Fibroblast of lung (primary cell): ENCODE measurements at regions not wholly inside any gene's neighbourhood (a gene's known extent, or its start where the extent isn't known, plus 50 kb on each side); places are given as distances from the start of the nearest gene placed in this dataset.

Experiments used
- DNase-seq, 2 donors: peaks; one replicate each; pipeline versions ENCODE4 v3.0.0 to v3.0.0-alpha.2; 2010; ENCODE audit warnings: low read depth in 2 of 2
- H2AFZ ChIP-seq: 2 replicates; pipeline ENCODE4 v1.5.1; 2012; ENCODE audit warnings: low read length, control low read depth, inconsistent platforms
- H3K27ac ChIP-seq: 2 replicates; pipeline ENCODE4 v1.5.1; 2011; ENCODE audit warnings: low read length, control low read depth; ENCODE audit not compliant: insufficient read depth
- H3K27me3 ChIP-seq: 2 replicates; pipeline ENCODE4 v1.5.1; 2011; ENCODE audit warnings: mild to moderate bottlenecking, low read length; ENCODE audit not compliant: control insufficient read depth, insufficient read depth
- H3K36me3 ChIP-seq: 2 replicates; pipeline ENCODE4 v1.5.1; 2011; ENCODE audit warnings: low read length; ENCODE audit not compliant: control insufficient read depth, insufficient read depth
- H3K4me1 ChIP-seq: 2 replicates; pipeline ENCODE4 v1.5.1; 2011; ENCODE audit warnings: low read length; ENCODE audit not compliant: control insufficient read depth, insufficient read depth; ENCODE audit errors: extremely low read depth
- H3K4me2 ChIP-seq: 2 replicates; pipeline ENCODE4 v1.5.1; 2011; ENCODE audit warnings: low read length, control low read depth; ENCODE audit not compliant: insufficient read depth; ENCODE audit errors: extremely low read depth
- H3K4me3 ChIP-seq, 4 experiments: fragments of 200-600 bp in 1 of 4; sonication (generic) in 1 of 4; replicated peaks in 1 of 4; 2 replicates each; pipeline ENCODE4 v1.5.1; 2011 to 2016; ENCODE audit warnings: low read length in 4 of 4, low read depth in 3 of 4, mild to moderate bottlenecking in 3 of 4, control low read depth in 2 of 4, inconsistent platforms in 1 of 4, mixed read lengths in 1 of 4; ENCODE audit not compliant: insufficient read depth in 1 of 4; ENCODE audit errors: control extremely low read depth in 1 of 4
- H3K79me2 ChIP-seq: 2 replicates; pipeline ENCODE4 v1.5.1; 2012; ENCODE audit warnings: mild to moderate bottlenecking, low read length, inconsistent platforms; ENCODE audit not compliant: control insufficient read depth, insufficient read depth
- H3K9ac ChIP-seq: 2 replicates; pipeline ENCODE4 v1.5.1; 2011; ENCODE audit warnings: mild to moderate bottlenecking, low read length, control low read depth; ENCODE audit not compliant: insufficient read depth
- H3K9me3 ChIP-seq: 2 replicates; pipeline ENCODE4 v1.5.1; 2012; ENCODE audit warnings: low read depth, low read length; ENCODE audit not compliant: control insufficient read depth, insufficient read depth
- H4K20me1 ChIP-seq: 2 replicates; pipeline ENCODE4 v1.5.1; 2011; ENCODE audit warnings: low read length; ENCODE audit not compliant: control insufficient read depth, insufficient read depth; ENCODE audit errors: extremely low read depth
- EZH2 ChIP-seq: IDR thresholded peaks from 2 replicates; pipeline ENCODE4 v1.5.1; 2012; ENCODE audit warnings: low read length, control low read depth, mild to moderate bottlenecking; ENCODE audit errors: missing control alignments
- TF ChIP-seq, protein P1 (sequence below), 2 donors: IDR thresholded peaks in 1 of 2; conservative IDR thresholded peaks in 1 of 2; 1 replicate in 1 of 2; 2 replicates in 1 of 2; pipeline ENCODE4 v1.5.1; 2011 to 2012; ENCODE audit warnings: low read length in 2 of 2, control low read depth in 1 of 2, inconsistent platforms in 1 of 2, low read depth in 1 of 2, mild to moderate bottlenecking in 1 of 2

DNA sequence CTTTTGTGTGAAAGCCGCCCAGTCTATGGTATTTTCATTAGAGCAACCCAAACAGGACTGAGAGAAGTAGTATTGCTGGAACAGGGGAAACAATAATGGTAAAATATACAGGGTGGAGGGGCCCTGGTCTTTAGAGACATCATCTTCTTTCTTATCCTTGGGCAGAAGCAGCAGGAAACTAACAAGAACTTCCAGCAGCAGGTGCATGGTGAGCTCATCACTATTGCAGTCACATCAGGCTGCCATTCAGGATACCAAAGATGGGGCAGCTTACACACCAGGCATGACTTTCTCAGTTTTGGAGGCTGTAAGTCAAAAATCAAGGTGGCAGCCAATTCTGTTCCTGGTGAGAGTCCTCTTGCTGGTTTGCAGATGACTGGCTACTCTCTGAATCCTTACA, 478.3 kb upstream of the RUNX1 start:
- no peak overlapping the region for H3K4me2 ChIP-seq
- no peak for DNase-seq
- H3K4me1 ChIP-seq, result peaks cover 6% of the 10 kb centered on the region
- no peak overlapping the region for H3K9ac ChIP-seq
- no peak overlapping the region for H3K4me3 ChIP-seq
- TF ChIP-seq, protein P1, sequence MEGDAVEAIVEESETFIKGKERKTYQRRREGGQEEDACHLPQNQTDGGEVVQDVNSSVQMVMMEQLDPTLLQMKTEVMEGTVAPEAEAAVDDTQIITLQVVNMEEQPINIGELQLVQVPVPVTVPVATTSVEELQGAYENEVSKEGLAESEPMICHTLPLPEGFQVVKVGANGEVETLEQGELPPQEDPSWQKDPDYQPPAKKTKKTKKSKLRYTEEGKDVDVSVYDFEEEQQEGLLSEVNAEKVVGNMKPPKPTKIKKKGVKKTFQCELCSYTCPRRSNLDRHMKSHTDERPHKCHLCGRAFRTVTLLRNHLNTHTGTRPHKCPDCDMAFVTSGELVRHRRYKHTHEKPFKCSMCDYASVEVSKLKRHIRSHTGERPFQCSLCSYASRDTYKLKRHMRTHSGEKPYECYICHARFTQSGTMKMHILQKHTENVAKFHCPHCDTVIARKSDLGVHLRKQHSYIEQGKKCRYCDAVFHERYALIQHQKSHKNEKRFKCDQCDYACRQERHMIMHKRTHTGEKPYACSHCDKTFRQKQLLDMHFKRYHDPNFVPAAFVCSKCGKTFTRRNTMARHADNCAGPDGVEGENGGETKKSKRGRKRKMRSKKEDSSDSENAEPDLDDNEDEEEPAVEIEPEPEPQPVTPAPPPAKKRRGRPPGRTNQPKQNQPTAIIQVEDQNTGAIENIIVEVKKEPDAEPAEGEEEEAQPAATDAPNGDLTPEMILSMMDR (conservative IDR thresholded peaks at IDR 0.05 in 1 of 2, IDR thresholded peaks at IDR 0.05 in 1 of 2; ENCODE audit: low read depth in 1 of 2, low read length in 2 of 2), result no peak
- TF ChIP-seq EZH2, result no peak
- H4K20me1 ChIP-seq, result no peaks in the 10 kb centered on the region
- H3K27me3 ChIP-seq, result no peaks in the 10 kb centered on the region
- no peak overlapping the region for H3K27ac ChIP-seq
- H3K9me3 ChIP-seq, result no peaks in the 10 kb centered on the region
- H3K36me3 ChIP-seq, result no peaks in the 10 kb centered on the region
- H2AFZ ChIP-seq, result no peak overlapping the region
- H3K79me2 ChIP-seq, result no peaks in the 10 kb centered on the region

DNA sequence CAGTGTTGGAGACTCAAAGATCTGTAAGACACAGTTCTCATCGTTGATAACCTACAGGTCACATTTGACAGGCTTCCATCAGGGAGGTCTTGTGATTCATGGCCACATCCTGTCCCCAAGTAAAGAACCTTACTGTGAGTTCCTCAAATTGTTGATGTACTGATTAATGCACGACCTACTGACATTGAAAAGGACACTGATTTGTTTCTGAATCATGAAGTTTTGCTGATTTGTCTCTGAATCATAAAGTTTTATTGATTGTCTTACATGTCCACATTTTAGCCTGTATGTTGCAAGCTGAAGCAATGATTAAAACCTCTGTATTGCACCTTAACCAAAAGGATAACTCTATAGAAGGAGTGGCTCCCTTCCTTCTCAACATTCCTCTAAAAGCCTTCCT, 476.3 kb upstream of the RUNX1 start:
- Histone ChIP-seq H3K27me3 (no peaks in the 10 kb centered on the region), H3K36me3 (no peaks in the 10 kb centered on the region), H3K4me1 (peaks cover 6% of the 10 kb centered on the region), H3K79me2 (no peaks in the 10 kb centered on the region), H4K20me1 (no peaks in the 10 kb centered on the region), H3K4me2 (no peak overlapping the region), H3K9ac (no peak overlapping the region), H2AFZ (no peak overlapping the region), H3K9me3 (no peaks in the 10 kb centered on the region), H3K27ac (no peak overlapping the region), H3K4me3 (no peak overlapping the region)
- DNase-seq, result no peak
- TF ChIP-seq EZH2, result no peak
- TF ChIP-seq, protein P1 (conservative IDR thresholded peaks at IDR 0.05 in 1 of 2, IDR thresholded peaks at IDR 0.05 in 1 of 2; ENCODE audit: low read depth in 1 of 2, low read length in 2 of 2), result no peak

DNA sequence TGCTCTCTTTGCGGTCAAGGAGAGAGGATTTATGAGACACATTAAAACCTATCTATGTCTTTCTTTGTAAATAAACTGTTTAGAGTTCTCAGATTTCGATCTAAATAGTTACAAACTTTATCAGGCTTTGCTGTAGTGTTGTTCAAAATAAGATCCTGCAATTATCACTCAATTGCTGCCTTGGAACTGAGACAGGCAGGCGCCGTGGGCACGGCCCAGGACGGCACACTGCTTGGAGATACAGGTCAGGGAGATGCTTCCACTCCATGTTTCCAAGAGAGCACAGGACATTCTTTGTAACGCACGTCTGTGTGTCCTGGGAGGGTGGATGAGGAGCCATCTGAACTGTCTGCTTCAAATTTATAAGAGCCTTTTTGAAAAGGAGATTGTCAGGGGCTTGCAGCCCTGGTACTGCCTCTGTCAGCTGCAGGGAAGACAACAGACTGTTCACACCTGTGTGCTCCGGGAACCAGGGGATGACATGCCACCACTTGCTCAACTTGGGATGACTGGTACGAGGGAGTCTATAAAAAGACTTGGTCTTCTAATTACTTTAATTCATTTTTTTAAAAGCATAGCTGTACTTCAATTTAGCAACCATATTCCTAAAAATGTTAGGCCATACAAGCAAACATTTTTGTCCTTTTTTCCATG, 472.9 kb upstream of the RUNX1 start:
- DNase-seq, result no peak
- Histone ChIP-seq H3K36me3 (no peaks in the 10 kb centered on the region), H3K4me2 (no peak overlapping the region), H3K27me3 (no peaks in the 10 kb centered on the region), H3K27ac (no peak overlapping the region), H3K9ac (no peak overlapping the region), H3K79me2 (no peaks in the 10 kb centered on the region), H3K4me1 (peaks cover 3% of the 10 kb centered on the region), H3K4me3 (no peak overlapping the region), H2AFZ (no peak overlapping the region), H4K20me1 (no peaks in the 10 kb centered on the region), H3K9me3 (no peaks in the 10 kb centered on the region)
- TF ChIP-seq, protein P1 (conservative IDR thresholded peaks at IDR 0.05 in 1 of 2, IDR thresholded peaks at IDR 0.05 in 1 of 2; ENCODE audit: low read depth in 1 of 2, low read length in 2 of 2), result no peak
- TF ChIP-seq EZH2, result no peak
